ENCODE measurements at regions not wholly inside any gene's neighbourhood (a gene's known extent, or its start where the extent isn't known, plus 50 kb on each side); places are given as distances from the start of the nearest gene placed in this dataset.

GRCh38 chr18:29430416-29430815 lies 1253.5 kb upstream of the CDH2 start:
- TF ChIP-seq POLR2AphosphoS5 (IDR thresholded peaks at IDR 0.05; ENCODE audit: low read depth) (no peak), CTCF (IDR thresholded peaks at IDR 0.05; ENCODE audit: insufficient read depth, low read length) (no peak), GABPA (IDR thresholded peaks at IDR 0.05; ENCODE audit: low read depth) (no peak), REST (IDR thresholded peaks at IDR 0.05; ENCODE audit: insufficient replicate concordance, low read depth) (no peak), SPI1 (IDR thresholded peaks at IDR 0.05; ENCODE audit: borderline replicate concordance, low read depth) (no peak)
- Histone ChIP-seq H3K27me3 (ENCODE audit: insufficient read depth, poor library complexity, severe bottlenecking) (no peaks in the 10 kb centered on the region), H3K27ac (replicated peaks) (no peak overlapping the region), H3K4me3 (replicated peaks; ENCODE audit: insufficient read depth, low read length) (no peak overlapping the region)
- no peak for DNase-seq (ENCODE audit: low read depth in 1 of 2, low spot score in 1 of 2)

- no peak for DNase-seq (ENCODE audit: low read depth in 1 of 2, low spot score in 1 of 2)
- no peak overlapping the region for H3K27ac ChIP-seq (replicated peaks)
- H3K27me3 ChIP-seq (ENCODE audit: insufficient read depth, poor library complexity, severe bottlenecking) = no peaks in the 10 kb centered on the region
- no peak for TF ChIP-seq POLR2AphosphoS5 (IDR thresholded peaks at IDR 0.05; ENCODE audit: low read depth)
- TF ChIP-seq GABPA (IDR thresholded peaks at IDR 0.05; ENCODE audit: low read depth) = no peak
- no peak for TF ChIP-seq SPI1 (IDR thresholded peaks at IDR 0.05; ENCODE audit: borderline replicate concordance, low read depth)
- no peak for TF ChIP-seq CTCF (IDR thresholded peaks at IDR 0.05; ENCODE audit: insufficient read depth, low read length)
- TF ChIP-seq REST (IDR thresholded peaks at IDR 0.05; ENCODE audit: insufficient replicate concordance, low read depth) = no peak
- no peak overlapping the region for H3K4me3 ChIP-seq (replicated peaks; ENCODE audit: insufficient read depth, low read length)
These were observed 1241.2 kb upstream of the CDH2 start for GRCh38 chr18:29418136-29418535.

- Histone ChIP-seq H3K27ac (replicated peaks) (no peak overlapping the region), H3K27me3 (ENCODE audit: insufficient read depth, poor library complexity, severe bottlenecking) (no peaks in the 10 kb centered on the region), H3K4me3 (replicated peaks; ENCODE audit: insufficient read depth, low read length) (no peak overlapping the region)
- no peak for TF ChIP-seq POLR2AphosphoS5 (IDR thresholded peaks at IDR 0.05; ENCODE audit: low read depth)
- no peak for TF ChIP-seq REST (IDR thresholded peaks at IDR 0.05; ENCODE audit: insufficient replicate concordance, low read depth)
- no peak for TF ChIP-seq SPI1 (IDR thresholded peaks at IDR 0.05; ENCODE audit: borderline replicate concordance, low read depth)
- TF ChIP-seq CTCF (IDR thresholded peaks at IDR 0.05; ENCODE audit: insufficient read depth, low read length) = no peak
- no peak for TF ChIP-seq GABPA (IDR thresholded peaks at IDR 0.05; ENCODE audit: low read depth)
- no peak for DNase-seq (ENCODE audit: low read depth in 1 of 2, low spot score in 1 of 2)
These were observed 1230.1 kb upstream of the CDH2 start for GRCh38 chr18:29406996-29407395.
